ENCODE measurements at regions not wholly inside any gene's neighbourhood (a gene's known extent, or its start where the extent isn't known, plus 50 kb on each side); places are given as distances from the start of the nearest gene placed in this dataset.
"Not testable (repeated sequence)": the region's sequence is repeated elsewhere in the genome, so short reads cannot be mapped to it uniquely, and the experiment has no call there.

DNA sequence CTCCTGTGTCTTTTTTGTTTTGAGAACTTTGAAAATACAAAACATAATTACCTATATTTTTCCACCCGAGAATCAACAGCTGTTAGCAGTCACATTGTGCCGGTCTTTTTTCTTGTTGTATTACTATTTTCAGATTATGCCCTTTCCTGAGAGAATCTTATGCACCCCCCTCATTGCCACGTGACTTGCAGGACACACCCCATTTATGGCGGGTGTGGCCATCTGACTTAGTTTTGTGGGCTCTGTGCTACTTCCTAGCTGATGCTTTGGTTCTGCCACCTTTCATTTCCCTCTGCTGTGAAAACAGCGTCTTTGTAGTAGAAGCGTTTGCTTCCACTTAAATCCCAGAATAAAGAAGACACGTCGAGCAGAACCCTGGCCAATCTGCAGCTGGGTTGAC lies 82.8 kb upstream of the SOX13 start:
- in situ Hi-C loops (cut with MboI) = no loop called here
- Histone ChIP-seq H2AFZ (no peak overlapping the region), H3K27me3 (replicated peaks; ENCODE audit: insufficient read depth) (peaks cover 5% of the 10 kb centered on the region; the same call in 1 of the 2 replicates), H3K36me3 (ENCODE audit: low read depth) (no peaks in the 10 kb centered on the region), H3K27ac (no peak overlapping the region), H3K9me2 (ENCODE audit: insufficient read depth) (no peaks in the 10 kb centered on the region), H3K4me1 (ENCODE audit: insufficient read depth) (no peaks in the 10 kb centered on the region), H3K79me2 (ENCODE audit: insufficient read depth) (no peaks in the 10 kb centered on the region), H3K4me2 (ENCODE audit: unreplicated experiment) (no peak overlapping the region), H4K20me1 (ENCODE audit: insufficient read depth) (no peaks in the 10 kb centered on the region), H3K9me3 (ENCODE audit: low read depth) (no peaks in the 10 kb centered on the region), H3K9ac (no peak overlapping the region), H3K4me3 (no peak overlapping the region), H3F3A (ENCODE audit: insufficient read depth) (no peaks in the 10 kb centered on the region)
- DNase-seq = no peak
- no peak for TF ChIP-seq EZH2 (IDR thresholded peaks at IDR 0.05; ENCODE audit: insufficient read depth, poor library complexity, severe bottlenecking)
- TF ChIP-seq EZH2phosphoT487 (IDR thresholded peaks at IDR 0.05; ENCODE audit: insufficient read depth, low read depth) = no peak
- 61 to 64% methylated on average over 8 of the region's 8 CpGs for WGBS, 2 experiments (ENCODE audit: low coverage in 1 of 2, low lambda C conversion rate in 2 of 2, missing lambda C conversion rate in 2 of 2)

DNA sequence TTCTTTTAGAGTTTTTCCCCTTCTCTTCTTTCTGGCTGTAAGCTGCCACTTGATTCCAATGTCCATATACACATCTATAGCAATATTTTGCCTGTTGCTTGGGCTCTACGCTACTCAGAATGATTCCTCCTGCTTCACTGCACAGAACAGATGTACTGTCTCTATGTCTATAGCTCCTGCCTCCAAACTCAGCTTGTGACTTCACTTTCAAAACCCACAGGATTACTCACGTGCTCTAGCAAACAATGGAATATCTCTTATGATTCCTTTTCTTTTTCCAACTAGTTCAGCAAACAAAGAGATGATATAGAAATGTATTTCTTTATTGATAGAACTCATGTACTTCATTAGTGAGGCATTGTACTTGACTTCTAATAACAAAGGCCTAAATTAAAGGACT lies 80.5 kb upstream of the SOX13 start:
- H3K4me2 ChIP-seq (ENCODE audit: unreplicated experiment) = no peak overlapping the region
- in situ Hi-C loops (cut with MboI) = no loop called here
- DNase-seq = peak; percentile 8
- no peaks in the 10 kb centered on the region for H3K9me2 ChIP-seq (ENCODE audit: insufficient read depth)
- peaks cover 9% of the 10 kb centered on the region; the same call in 1 of the 2 replicates for H3K27me3 ChIP-seq (replicated peaks; ENCODE audit: insufficient read depth)
- H2AFZ ChIP-seq = no peak overlapping the region
- H3F3A ChIP-seq (ENCODE audit: insufficient read depth) = no peaks in the 10 kb centered on the region
- no peak overlapping the region for H3K27ac ChIP-seq
- H3K79me2 ChIP-seq (ENCODE audit: insufficient read depth) = no peaks in the 10 kb centered on the region
- H3K4me3 ChIP-seq = no peak overlapping the region
- no peaks in the 10 kb centered on the region for H3K36me3 ChIP-seq (ENCODE audit: low read depth)
- no peaks in the 10 kb centered on the region for H3K9me3 ChIP-seq (ENCODE audit: low read depth)
- no peaks in the 10 kb centered on the region for H4K20me1 ChIP-seq (ENCODE audit: insufficient read depth)
- no peak overlapping the region for H3K9ac ChIP-seq
- H3K4me1 ChIP-seq (ENCODE audit: insufficient read depth) = no peaks in the 10 kb centered on the region
- WGBS, 2 experiments (ENCODE audit: low coverage in 1 of 2, low lambda C conversion rate in 2 of 2, missing lambda C conversion rate in 2 of 2) = 61 to 72% methylated on average over 2 of the region's 2 CpGs
- TF ChIP-seq EZH2 (IDR thresholded peaks at IDR 0.05; ENCODE audit: insufficient read depth, poor library complexity, severe bottlenecking) (no peak), EZH2phosphoT487 (IDR thresholded peaks at IDR 0.05; ENCODE audit: insufficient read depth, low read depth) (no peak)

DNA sequence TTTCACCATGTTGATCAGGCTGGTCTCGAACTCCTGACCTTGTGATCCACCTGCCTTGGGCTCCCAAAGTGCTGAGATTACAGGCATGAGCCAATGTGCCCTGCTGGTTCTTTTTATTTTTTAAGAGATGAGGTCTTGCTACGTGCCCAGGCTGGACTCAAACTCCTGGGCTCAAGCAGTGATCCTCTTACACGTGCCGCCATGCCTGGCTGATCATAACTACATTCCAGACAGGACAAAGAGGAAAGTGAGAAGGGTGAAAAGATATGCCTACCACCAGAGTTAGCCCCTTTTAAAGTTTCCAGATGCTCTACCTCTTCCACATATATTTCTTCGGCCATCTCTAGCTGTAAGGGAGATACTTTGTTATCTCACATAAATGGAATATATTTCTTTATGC lies 79.7 kb upstream of the SOX13 start:
- Histone ChIP-seq H3K9me3 (ENCODE audit: low read depth) (no peaks in the 10 kb centered on the region), H3K9me2 (ENCODE audit: insufficient read depth) (no peaks in the 10 kb centered on the region), H3K27me3 (replicated peaks; ENCODE audit: insufficient read depth) (peaks cover 9% of the 10 kb centered on the region; the same call in 1 of the 2 replicates), H3K36me3 (ENCODE audit: low read depth) (no peaks in the 10 kb centered on the region), H4K20me1 (ENCODE audit: insufficient read depth) (no peaks in the 10 kb centered on the region), H2AFZ (no peak overlapping the region), H3K9ac (no peak overlapping the region), H3K4me3 (no peak overlapping the region), H3K79me2 (ENCODE audit: insufficient read depth) (no peaks in the 10 kb centered on the region), H3K4me2 (ENCODE audit: unreplicated experiment) (no peak overlapping the region), H3K4me1 (ENCODE audit: insufficient read depth) (no peaks in the 10 kb centered on the region), H3K27ac (no peak overlapping the region), H3F3A (ENCODE audit: insufficient read depth) (no peaks in the 10 kb centered on the region)
- no peak for TF ChIP-seq EZH2phosphoT487 (IDR thresholded peaks at IDR 0.05; ENCODE audit: insufficient read depth, low read depth)
- in situ Hi-C loops (cut with MboI) = no loop called here
- 73 to 78% methylated on average over 5 of the region's 5 CpGs for WGBS, 2 experiments (ENCODE audit: low coverage in 1 of 2, low lambda C conversion rate in 2 of 2, missing lambda C conversion rate in 2 of 2)
- DNase-seq = no peak

DNA sequence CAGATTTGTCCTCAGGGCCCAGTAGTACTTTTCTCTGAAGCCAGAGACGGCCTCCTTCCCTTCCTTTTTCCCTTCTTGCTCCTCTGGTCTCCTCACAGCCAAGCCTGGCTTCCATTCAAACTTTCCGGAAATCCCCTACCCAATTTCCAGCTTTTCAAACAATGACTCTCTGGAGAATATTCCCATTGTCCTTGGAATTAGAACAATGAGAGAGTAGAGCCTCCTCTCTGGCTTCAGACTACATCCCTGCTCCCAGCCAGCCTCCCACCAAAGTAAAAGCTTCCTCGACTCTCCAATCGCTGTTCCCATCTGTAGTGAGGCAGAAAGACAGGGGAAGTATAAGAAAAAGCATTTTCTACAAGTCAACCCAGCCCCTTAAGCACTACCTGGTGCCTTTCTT lies 77.7 kb upstream of the SOX13 start:
- Histone ChIP-seq H3K79me2 (ENCODE audit: insufficient read depth) (no peaks in the 10 kb centered on the region), H3K9me3 (ENCODE audit: low read depth) (no peaks in the 10 kb centered on the region), H3K4me3 (no peak overlapping the region), H2AFZ (no peak overlapping the region), H3K4me2 (ENCODE audit: unreplicated experiment) (no peak overlapping the region), H3F3A (ENCODE audit: insufficient read depth) (no peaks in the 10 kb centered on the region), H4K20me1 (ENCODE audit: insufficient read depth) (no peaks in the 10 kb centered on the region), H3K4me1 (ENCODE audit: insufficient read depth) (no peaks in the 10 kb centered on the region), H3K27me3 (replicated peaks; ENCODE audit: insufficient read depth) (peaks cover 9% of the 10 kb centered on the region; the same call in 1 of the 2 replicates), H3K27ac (no peak overlapping the region), H3K9ac (no peak overlapping the region), H3K36me3 (ENCODE audit: low read depth) (no peaks in the 10 kb centered on the region), H3K9me2 (ENCODE audit: insufficient read depth) (no peaks in the 10 kb centered on the region)
- no peak for TF ChIP-seq EZH2 (IDR thresholded peaks at IDR 0.05; ENCODE audit: insufficient read depth, poor library complexity, severe bottlenecking)
- no peak for TF ChIP-seq EZH2phosphoT487 (IDR thresholded peaks at IDR 0.05; ENCODE audit: insufficient read depth, low read depth)
- in situ Hi-C loops (cut with MboI) = no loop called here
- 28 to 29% methylated on average over 4 of the region's 4 CpGs for WGBS, 2 experiments (ENCODE audit: low coverage in 1 of 2, low lambda C conversion rate in 2 of 2, missing lambda C conversion rate in 2 of 2)
- no peak for DNase-seq

DNA sequence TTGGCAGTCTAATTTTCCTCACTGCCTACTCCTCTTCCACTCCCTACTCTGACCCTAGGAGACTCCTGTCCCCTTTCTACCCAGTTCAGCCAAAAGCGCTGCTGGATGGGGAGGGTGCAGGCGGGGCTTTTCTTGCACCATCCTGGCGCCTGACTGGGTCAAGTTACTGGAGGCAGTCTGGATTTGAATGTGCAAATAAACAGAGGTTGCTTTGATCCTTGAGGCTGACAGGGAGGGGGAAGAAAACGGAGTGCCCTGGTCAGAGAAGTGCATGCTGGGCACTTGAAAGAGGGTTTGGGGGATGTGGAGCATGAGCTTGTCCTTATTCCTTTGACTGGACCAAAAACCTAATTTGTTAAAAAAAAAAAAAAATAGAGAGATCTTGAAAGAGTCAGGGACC lies 76.8 kb upstream of the SOX13 start:
- Histone ChIP-seq H3K9me2 (ENCODE audit: insufficient read depth) (no peaks in the 10 kb centered on the region), H3K4me1 (ENCODE audit: insufficient read depth) (no peaks in the 10 kb centered on the region), H3K9ac (no peak overlapping the region), H3K27ac (no peak overlapping the region), H2AFZ (no peak overlapping the region), H3K4me2 (ENCODE audit: unreplicated experiment) (no peak overlapping the region), H3K79me2 (ENCODE audit: insufficient read depth) (no peaks in the 10 kb centered on the region), H4K20me1 (ENCODE audit: insufficient read depth) (no peaks in the 10 kb centered on the region), H3K9me3 (ENCODE audit: low read depth) (no peaks in the 10 kb centered on the region), H3K36me3 (ENCODE audit: low read depth) (no peaks in the 10 kb centered on the region), H3F3A (ENCODE audit: insufficient read depth) (no peaks in the 10 kb centered on the region), H3K4me3 (no peak overlapping the region), H3K27me3 (replicated peaks; ENCODE audit: insufficient read depth) (peaks cover 9% of the 10 kb centered on the region; the same call in 1 of the 2 replicates)
- 0 to 4% methylated on average over 4 of the region's 4 CpGs for WGBS, 2 experiments (ENCODE audit: low coverage in 1 of 2, low lambda C conversion rate in 2 of 2, missing lambda C conversion rate in 2 of 2)
- in situ Hi-C loops (cut with MboI) = no loop called here
- DNase-seq = peak; percentile 8
- TF ChIP-seq EZH2 (IDR thresholded peaks at IDR 0.05; ENCODE audit: insufficient read depth, poor library complexity, severe bottlenecking) (no peak), EZH2phosphoT487 (IDR thresholded peaks at IDR 0.05; ENCODE audit: insufficient read depth, low read depth) (no peak)

DNA sequence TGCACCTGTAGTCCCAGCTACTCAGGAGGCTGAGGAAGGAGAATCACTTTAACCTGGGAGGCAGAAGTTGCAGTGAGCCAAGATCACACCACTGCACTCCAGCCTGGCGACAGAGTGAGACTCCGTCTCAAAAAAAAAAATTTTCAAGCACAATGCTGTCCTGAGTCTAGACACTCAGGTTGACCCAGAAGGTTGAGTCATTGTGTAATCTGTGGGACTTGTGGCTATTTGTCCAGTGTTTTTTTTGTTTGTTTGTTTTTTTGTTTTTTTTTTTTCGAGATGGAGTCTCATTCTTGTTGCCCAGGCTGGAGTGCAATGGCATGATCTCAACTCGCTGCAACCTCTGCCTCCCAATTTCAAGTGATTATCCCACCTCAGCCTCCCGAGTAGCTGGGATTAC lies 74.3 kb upstream of the SOX13 start:
- H3F3A ChIP-seq (ENCODE audit: insufficient read depth); H3K79me2 ChIP-seq (ENCODE audit: insufficient read depth); DNase-seq; H4K20me1 ChIP-seq (ENCODE audit: insufficient read depth); H3K4me3 ChIP-seq; H3K9ac ChIP-seq; H3K27ac ChIP-seq; in situ Hi-C loops (cut with MboI); H2AFZ ChIP-seq; H3K36me3 ChIP-seq (ENCODE audit: low read depth); H3K4me2 ChIP-seq (ENCODE audit: unreplicated experiment); H3K27me3 ChIP-seq (replicated peaks; ENCODE audit: insufficient read depth); H3K9me3 ChIP-seq (ENCODE audit: low read depth); H3K4me1 ChIP-seq (ENCODE audit: insufficient read depth); H3K9me2 ChIP-seq (ENCODE audit: insufficient read depth): not testable (repeated sequence)
- 64 to 72% methylated on average over 5 of the region's 5 CpGs for WGBS, 2 experiments (ENCODE audit: low coverage in 1 of 2, low lambda C conversion rate in 2 of 2, missing lambda C conversion rate in 2 of 2)

All from GM23248 (cell line).